GM23248 (cell line): ENCODE measurements at regions not wholly inside any gene's neighbourhood (a gene's known extent, or its start where the extent isn't known, plus 50 kb on each side); places are given as distances from the start of the nearest gene placed in this dataset.

Source experiments
- EZH2 ChIP-seq: fragments of 200-600 bp; sonication (generic); IDR thresholded peaks from 2 replicates; pipeline ENCODE4 v1.6.1; 2018; ENCODE audit warnings: antibody characterized with exemption, mild to moderate bottlenecking; ENCODE audit not compliant: insufficient read depth, poor library complexity, severe bottlenecking
- EZH2phosphoT487 ChIP-seq: fragments of 200-600 bp; sonication (generic); IDR thresholded peaks from 2 replicates; pipeline ENCODE4 v1.6.1; 2018; ENCODE audit warnings: antibody characterized with exemption, moderate library complexity, mild to moderate bottlenecking, low read depth; ENCODE audit not compliant: insufficient read depth

- no peak for TF ChIP-seq EZH2phosphoT487
- TF ChIP-seq EZH2: no peak
These were observed 490.9 kb upstream of the NRSN1 start for GRCh38 chr6:23635150-23635549.
